ENCODE measurements at regions not wholly inside any gene's neighbourhood (a gene's known extent, or its start where the extent isn't known, plus 50 kb on each side); places are given as distances from the start of the nearest gene placed in this dataset.

- intact Hi-C loops (cut with DNase I; ENCODE audit: low total_unique reads): no loop called here
- ATAC-seq (no peak), DNase-seq (no peak)
- Histone ChIP-seq H3K4me1 (no peaks in the 10 kb centered on the region), H3K9me3 (no peaks in the 10 kb centered on the region), H3K4me3 (no peak overlapping the region), H3K27me3 (no peaks in the 10 kb centered on the region), H3K36me3 (no peaks in the 10 kb centered on the region), H3K27ac (no peak overlapping the region)
- in situ Hi-C loops (cut with MboI; ENCODE audit: low sequenced_read_pairs in 4 of 4): loop anchor here in 3 of 4 donors (10.0 to 25.0 kb wide), 3 partner anchors 330 to 618 kb away; no protein-coding TSS in a partner anchor
- TF ChIP-seq CTCF (IDR thresholded peaks at IDR 0.05 in 4 of 5, conservative IDR thresholded peaks at IDR 0.05 in 1 of 5) (no peak), POLR2A (IDR thresholded peaks at IDR 0.05) (no peak)
Measured at GRCh38 chr5:54854883-54855581, 130.4 kb downstream of the ESM1 start.

GRCh38 chr5:54852007-54852406 is 133.4 kb downstream of the ESM1 start:
- intact Hi-C loops (cut with DNase I; ENCODE audit: low total_unique reads): no loop called here
- Histone ChIP-seq H3K4me3 (no peak overlapping the region), H3K27ac (no peak overlapping the region), H3K36me3 (no peaks in the 10 kb centered on the region), H3K27me3 (no peaks in the 10 kb centered on the region), H3K9me3 (no peaks in the 10 kb centered on the region), H3K4me1 (no peaks in the 10 kb centered on the region)
- in situ Hi-C loops (cut with MboI; ENCODE audit: low sequenced_read_pairs in 4 of 4): loop anchor here in 3 of 4 donors (10.0 to 25.0 kb wide), 3 partner anchors 327 to 615 kb away; no protein-coding TSS in a partner anchor
- DNase-seq (no peak), ATAC-seq (no peak)
- no peak for TF ChIP-seq POLR2A (IDR thresholded peaks at IDR 0.05)
- TF ChIP-seq CTCF (IDR thresholded peaks at IDR 0.05 in 4 of 5, conservative IDR thresholded peaks at IDR 0.05 in 1 of 5): no peak

- Histone ChIP-seq H3K9me3 (no peaks in the 10 kb centered on the region), H3K36me3 (no peaks in the 10 kb centered on the region), H3K4me1 (no peaks in the 10 kb centered on the region), H3K27me3 (no peaks in the 10 kb centered on the region), H3K27ac (no peak overlapping the region), H3K4me3 (no peak overlapping the region)
- DNase-seq: no peak
- no peak for ATAC-seq
- intact Hi-C loops (cut with DNase I; ENCODE audit: low total_unique reads) (no loop called here), in situ Hi-C loops (cut with MboI; ENCODE audit: low sequenced_read_pairs in 4 of 4) (loop anchor here in 3 of 4 donors (10.0 to 25.0 kb wide), 3 partner anchors 327 to 614 kb away; no protein-coding TSS in a partner anchor)
- TF ChIP-seq POLR2A (IDR thresholded peaks at IDR 0.05): no peak
- TF ChIP-seq CTCF (IDR thresholded peaks at IDR 0.05 in 4 of 5, conservative IDR thresholded peaks at IDR 0.05 in 1 of 5): no peak
Measured at GRCh38 chr5:54851449-54851848, 133.9 kb downstream of the ESM1 start.

GRCh38 chr5:54848581-54848980 is 136.8 kb downstream of the ESM1 start:
- no peak overlapping the region for H3K27ac ChIP-seq
- DNase-seq: no peak
- in situ Hi-C loops (cut with MboI; ENCODE audit: low sequenced_read_pairs in 4 of 4) (loop anchor here in 3 of 4 donors (5.0 to 10.0 kb wide), 3 partner anchors 331 to 341 kb away; partner anchors contain the start of gene SNX18 (in 2 of the 3)), intact Hi-C loops (cut with DNase I; ENCODE audit: low total_unique reads) (no loop called here)
- H3K4me1 ChIP-seq: peaks cover 0 to 6% of the 10 kb centered on the region in 2 donors
- no peaks in the 10 kb centered on the region for H3K9me3 ChIP-seq
- no peak for ATAC-seq
- no peaks in the 10 kb centered on the region for H3K27me3 ChIP-seq
- no peak overlapping the region for H3K4me3 ChIP-seq
- no peak for TF ChIP-seq POLR2A (IDR thresholded peaks at IDR 0.05)
- TF ChIP-seq CTCF (IDR thresholded peaks at IDR 0.05 in 4 of 5, conservative IDR thresholded peaks at IDR 0.05 in 1 of 5): no peak
- H3K36me3 ChIP-seq: no peaks in the 10 kb centered on the region
